Muscle layer of duodenum (tissue), 2 donors: ENCODE measurements at regions not wholly inside any gene's neighbourhood (a gene's known extent, or its start where the extent isn't known, plus 50 kb on each side); places are given as distances from the start of the nearest gene placed in this dataset.

ENCODE experiments used
- H3K27ac ChIP-seq: one replicate; pipeline ENCODE4 v1.7.0; 2013; ENCODE audit warnings: mild to moderate bottlenecking, low read length
- H3K27me3 ChIP-seq: one replicate; pipeline ENCODE4 v1.7.0; 2013; ENCODE audit warnings: low read depth, mild to moderate bottlenecking, control low read depth, low read length
- H3K36me3 ChIP-seq, 2 donors: one replicate each; pipeline ENCODE4 v1.7.0; 2013; ENCODE audit warnings: low read length in 2 of 2, control low read depth in 1 of 2, mild to moderate bottlenecking in 1 of 2; ENCODE audit not compliant: insufficient read depth in 2 of 2, control insufficient read depth in 1 of 2
- H3K4me1 ChIP-seq, 2 donors: one replicate each; pipeline ENCODE4 v1.7.0; 2013; ENCODE audit warnings: low read length in 2 of 2, mild to moderate bottlenecking in 2 of 2, control low read depth in 1 of 2, moderate library complexity in 1 of 2; ENCODE audit not compliant: insufficient read depth in 2 of 2, control insufficient read depth in 1 of 2
- H3K4me3 ChIP-seq, 2 donors: one replicate each; pipeline ENCODE4 v1.7.0; 2013; ENCODE audit warnings: low read length in 2 of 2, low read depth in 1 of 2, mild to moderate bottlenecking in 1 of 2
- H3K9me3 ChIP-seq, 2 donors: one replicate each; pipeline ENCODE4 v1.7.0; 2013; ENCODE audit warnings: low read length in 2 of 2, control low read depth in 1 of 2, mild to moderate bottlenecking in 1 of 2; ENCODE audit not compliant: control insufficient read depth in 1 of 2
- donor health status: healthy.

GRCh38 chr1:163761898-163762297 is 440.1 kb downstream of the NUF2 start:
- H3K36me3 ChIP-seq = no peaks in the 10 kb centered on the region
- H3K4me1 ChIP-seq = no peaks in the 10 kb centered on the region
- no peak overlapping the region for H3K27ac ChIP-seq
- no peaks in the 10 kb centered on the region for H3K27me3 ChIP-seq
- H3K4me3 ChIP-seq = no peak overlapping the region
- H3K9me3 ChIP-seq = peaks cover 0 to 3% of the 10 kb centered on the region in 2 donors

GRCh38 chr1:163766257-163766918 is 444.6 kb downstream of the NUF2 start:
- Histone ChIP-seq H3K4me3 (no peak overlapping the region), H3K27me3 (no peaks in the 10 kb centered on the region), H3K9me3 (no peaks in the 10 kb centered on the region), H3K36me3 (no peaks in the 10 kb centered on the region), H3K27ac (no peak overlapping the region), H3K4me1 (no peaks in the 10 kb centered on the region)

GRCh38 chr1:163768576-163768975 is 446.8 kb downstream of the NUF2 start:
- no peak overlapping the region for H3K4me3 ChIP-seq
- H3K4me1 ChIP-seq = no peaks in the 10 kb centered on the region
- H3K27me3 ChIP-seq = no peaks in the 10 kb centered on the region
- H3K36me3 ChIP-seq = no peaks in the 10 kb centered on the region
- no peak overlapping the region for H3K27ac ChIP-seq
- H3K9me3 ChIP-seq = no peaks in the 10 kb centered on the region

- H3K27ac ChIP-seq = no peak overlapping the region
- no peaks in the 10 kb centered on the region for H3K36me3 ChIP-seq
- H3K27me3 ChIP-seq = no peaks in the 10 kb centered on the region
- H3K9me3 ChIP-seq = no peaks in the 10 kb centered on the region
- no peak overlapping the region for H3K4me3 ChIP-seq
- H3K4me1 ChIP-seq = no peaks in the 10 kb centered on the region
Observed at GRCh38 chr1:163770265-163770664, 448.5 kb downstream of the NUF2 start.

DNA sequence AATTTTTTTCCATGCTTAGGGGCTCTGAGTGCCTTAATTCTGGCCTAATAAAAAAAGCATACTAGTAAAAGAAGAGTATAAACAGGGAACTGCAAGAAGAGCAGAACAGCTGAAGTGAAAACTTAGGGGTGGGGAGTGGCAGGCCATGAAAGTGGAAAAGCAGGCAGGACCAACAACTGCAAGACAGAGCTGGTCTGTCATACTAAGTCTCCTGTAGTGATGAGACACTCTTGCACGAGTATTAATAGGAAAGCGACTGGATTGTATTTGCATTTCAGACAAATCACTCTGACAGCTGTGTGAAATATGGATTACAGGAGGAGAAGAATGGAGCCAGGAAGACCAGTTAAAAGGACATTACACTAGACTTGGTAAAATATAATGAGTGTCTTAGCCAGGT is 449.9 kb downstream of the NUF2 start:
- no peaks in the 10 kb centered on the region for H3K9me3 ChIP-seq
- H3K27ac ChIP-seq = no peak overlapping the region
- no peaks in the 10 kb centered on the region for H3K36me3 ChIP-seq
- no peaks in the 10 kb centered on the region for H3K4me1 ChIP-seq
- H3K4me3 ChIP-seq = no peak overlapping the region
- H3K27me3 ChIP-seq = no peaks in the 10 kb centered on the region

DNA sequence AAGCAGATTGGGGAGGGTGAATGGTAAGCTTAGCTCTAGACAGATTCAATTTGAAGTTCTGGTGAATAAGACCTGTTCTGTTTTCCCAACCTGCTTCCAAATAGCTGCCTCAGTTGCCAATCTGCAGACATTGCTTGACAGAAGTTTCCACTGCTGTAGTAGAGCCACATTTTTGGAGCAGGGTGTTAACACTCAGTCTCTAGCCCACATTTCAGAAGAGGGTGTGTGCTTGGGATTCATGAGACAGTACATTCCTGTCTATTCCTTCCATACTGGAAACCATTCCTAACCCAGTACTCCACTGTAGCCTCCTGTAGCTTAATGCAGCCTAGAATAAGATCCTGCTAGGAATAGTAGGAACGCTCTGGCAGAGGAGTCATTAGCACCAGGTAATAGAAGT is 450.5 kb downstream of the NUF2 start:
- Histone ChIP-seq H3K4me1 (no peaks in the 10 kb centered on the region), H3K4me3 (no peak overlapping the region), H3K9me3 (no peaks in the 10 kb centered on the region), H3K27me3 (no peaks in the 10 kb centered on the region), H3K27ac (no peak overlapping the region), H3K36me3 (no peaks in the 10 kb centered on the region)

DNA sequence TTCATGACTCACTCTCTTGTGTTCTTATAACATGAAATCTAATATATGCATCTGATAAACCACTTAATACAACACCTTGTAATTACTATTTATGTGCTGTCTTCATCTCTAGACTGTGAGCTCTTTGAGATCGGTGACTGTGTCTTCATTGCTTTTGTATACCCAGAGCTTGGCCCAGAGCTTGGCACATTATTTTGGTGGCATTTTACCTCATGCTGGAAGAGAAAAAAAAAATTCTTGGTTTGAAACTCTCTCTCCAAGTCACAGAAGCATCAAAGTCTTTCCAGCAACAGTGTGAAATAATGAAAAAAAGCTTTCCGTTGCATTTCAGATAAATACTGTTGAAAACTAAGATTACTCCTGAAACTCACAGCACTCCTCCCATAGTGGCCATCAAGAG is 451.6 kb downstream of the NUF2 start:
- no peak overlapping the region for H3K27ac ChIP-seq
- no peaks in the 10 kb centered on the region for H3K36me3 ChIP-seq
- H3K4me3 ChIP-seq = no peak overlapping the region
- no peaks in the 10 kb centered on the region for H3K4me1 ChIP-seq
- H3K9me3 ChIP-seq = no peaks in the 10 kb centered on the region
- H3K27me3 ChIP-seq = no peaks in the 10 kb centered on the region

GRCh38 chr1:163774401-163774945 is 452.7 kb downstream of the NUF2 start:
- no peaks in the 10 kb centered on the region for H3K27me3 ChIP-seq
- H3K4me1 ChIP-seq = no peaks in the 10 kb centered on the region
- no peak overlapping the region for H3K27ac ChIP-seq
- no peaks in the 10 kb centered on the region for H3K9me3 ChIP-seq
- no peak overlapping the region for H3K4me3 ChIP-seq
- H3K36me3 ChIP-seq = no peaks in the 10 kb centered on the region

DNA sequence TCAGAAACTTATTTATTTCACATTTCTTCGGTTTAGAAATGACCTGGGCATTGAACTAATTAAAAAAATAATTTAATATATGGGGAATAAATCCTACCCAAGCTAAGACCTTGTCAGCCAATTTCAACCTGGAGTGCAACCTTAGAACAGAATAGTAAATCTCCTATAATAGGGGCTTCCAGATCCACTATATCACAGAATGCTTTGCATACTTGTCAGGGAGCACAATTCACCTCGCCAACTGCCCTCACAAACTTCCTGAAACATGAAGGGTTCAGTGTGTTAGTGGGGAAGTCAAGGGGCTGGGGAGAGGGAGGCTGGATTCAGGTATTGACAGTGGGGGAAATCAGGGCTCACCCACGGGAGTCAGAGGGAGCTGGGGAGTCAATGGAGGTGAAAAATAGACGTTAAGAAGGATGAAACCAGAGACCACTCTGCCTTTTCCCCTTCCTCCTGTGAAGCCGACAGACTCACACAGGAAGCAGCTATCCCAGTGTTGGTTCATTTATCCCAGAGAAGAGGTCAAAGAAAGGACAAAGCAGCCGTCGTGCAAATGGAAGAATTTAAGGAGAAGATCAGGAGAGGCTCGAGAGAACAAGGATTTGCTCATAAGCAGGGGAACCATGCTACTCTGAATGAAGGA is 453.3 kb downstream of the NUF2 start:
- Histone ChIP-seq H3K27ac (no peak overlapping the region), H3K4me3 (no peak overlapping the region), H3K9me3 (no peaks in the 10 kb centered on the region), H3K36me3 (no peaks in the 10 kb centered on the region), H3K4me1 (no peaks in the 10 kb centered on the region), H3K27me3 (no peaks in the 10 kb centered on the region)

DNA sequence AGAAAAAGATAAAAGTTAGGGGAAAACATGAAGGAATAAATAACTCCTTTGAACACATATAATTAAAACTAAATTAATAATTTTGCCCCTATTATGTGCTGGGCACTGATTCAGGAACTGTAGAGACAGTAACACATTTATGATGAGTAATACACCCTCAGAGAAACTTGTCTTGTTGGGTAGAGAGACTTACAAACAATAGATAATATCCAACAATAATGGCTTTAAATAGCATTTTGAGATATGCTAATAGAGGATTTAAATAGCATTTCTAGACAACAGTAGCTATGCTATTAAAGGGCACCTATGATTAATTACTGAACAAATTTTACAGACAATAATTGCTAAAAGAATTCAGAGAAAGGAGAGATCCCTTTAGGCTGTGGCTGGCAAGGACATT is 455.5 kb downstream of the NUF2 start:
- H3K27ac ChIP-seq = no peak overlapping the region
- H3K36me3 ChIP-seq = no peaks in the 10 kb centered on the region
- H3K4me1 ChIP-seq = no peaks in the 10 kb centered on the region
- H3K27me3 ChIP-seq = no peaks in the 10 kb centered on the region
- H3K4me3 ChIP-seq = no peak overlapping the region
- peaks cover 0 to 12% of the 10 kb centered on the region in 2 donors for H3K9me3 ChIP-seq

DNA sequence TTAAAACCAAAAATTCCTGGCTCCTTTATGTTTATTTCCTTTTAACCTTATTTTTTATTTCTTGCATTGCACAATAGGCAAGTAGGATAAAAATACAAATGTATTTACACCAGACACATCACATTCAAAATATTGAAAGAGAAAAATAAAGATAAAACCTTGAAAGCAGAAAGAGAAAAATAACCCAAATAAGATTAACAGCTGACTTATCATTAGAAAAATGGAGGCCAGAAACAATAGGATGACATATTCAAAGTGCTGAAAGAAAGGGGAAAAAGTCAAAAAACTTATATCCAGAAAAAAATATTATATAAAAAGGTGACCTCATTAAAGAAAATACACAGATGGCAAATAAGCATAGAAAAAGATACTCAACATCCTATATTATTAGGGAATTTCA is 459.4 kb downstream of the NUF2 start:
- Histone ChIP-seq H3K36me3 (no peaks in the 10 kb centered on the region), H3K4me1 (no peaks in the 10 kb centered on the region), H3K27me3 (no peaks in the 10 kb centered on the region), H3K9me3 (peaks cover 0 to 12% of the 10 kb centered on the region in 2 donors), H3K27ac (no peak overlapping the region), H3K4me3 (no peak overlapping the region)
